ENCODE measurements at regions not wholly inside any gene's neighbourhood (a gene's known extent, or its start where the extent isn't known, plus 50 kb on each side); places are given as distances from the start of the nearest gene placed in this dataset.
"Not testable (repeated sequence)": the region's sequence is repeated elsewhere in the genome, so short reads cannot be mapped to it uniquely, and the experiment has no call there.

GRCh38 chr14:106141242-106142220, 615.1 kb downstream of the TMEM121 start:
- H3K4me3 ChIP-seq (ENCODE audit: low read depth, low read length): no peak overlapping the region
- no peak for DNase-seq (ENCODE audit: low read depth)
- TF ChIP-seq CTCF (IDR thresholded peaks at IDR 0.05; ENCODE audit: insufficient read depth, low read depth, low read length): no peak

GRCh38 chr14:106145731-106146130, 619.3 kb downstream of the TMEM121 start:
- not testable (repeated sequence) for H3K4me3 ChIP-seq (ENCODE audit: low read depth, low read length); DNase-seq (ENCODE audit: low read depth)

- H3K4me3 ChIP-seq (ENCODE audit: low read depth, low read length): not testable (repeated sequence)
- TF ChIP-seq CTCF (IDR thresholded peaks at IDR 0.05; ENCODE audit: insufficient read depth, low read depth, low read length): peak; percentile 59
- DNase-seq (ENCODE audit: low read depth): peak; percentile 6
Measured at GRCh38 chr14:106153362-106153955, 627.1 kb downstream of the TMEM121 start.

GRCh38 chr14:106163316-106163715, 636.9 kb downstream of the TMEM121 start:
- DNase-seq (ENCODE audit: low read depth): no peak

GRCh38 chr14:106163812-106164211, 637.4 kb downstream of the TMEM121 start:
- not testable (repeated sequence) for DNase-seq (ENCODE audit: low read depth); H3K4me3 ChIP-seq (ENCODE audit: low read depth, low read length)

More at GRCh38 chr14:106163316-106163715, 636.9 kb downstream of the TMEM121 start:
- H3K4me3 ChIP-seq (ENCODE audit: low read depth, low read length): no peak overlapping the region
- no peak for TF ChIP-seq CTCF (IDR thresholded peaks at IDR 0.05; ENCODE audit: insufficient read depth, low read depth, low read length)

GRCh38 chr14:106166232-106166631, 639.8 kb downstream of the TMEM121 start:
- no peak for DNase-seq (ENCODE audit: low read depth)

GRCh38 chr14:106166650-106167204, 640.3 kb downstream of the TMEM121 start:
- no peak overlapping the region for H3K4me3 ChIP-seq (ENCODE audit: low read depth, low read length)
- TF ChIP-seq CTCF (IDR thresholded peaks at IDR 0.05; ENCODE audit: insufficient read depth, low read depth, low read length): no peak
- no peak for DNase-seq (ENCODE audit: low read depth)

More at GRCh38 chr14:106166232-106166631, 639.8 kb downstream of the TMEM121 start:
- H3K4me3 ChIP-seq (ENCODE audit: low read depth, low read length): no peak overlapping the region
- no peak for TF ChIP-seq CTCF (IDR thresholded peaks at IDR 0.05; ENCODE audit: insufficient read depth, low read depth, low read length)

Measured in fibroblast of villous mesenchyme (primary cell).